ENCODE measurements at regions not wholly inside any gene's neighbourhood (a gene's known extent, or its start where the extent isn't known, plus 50 kb on each side); places are given as distances from the start of the nearest gene placed in this dataset.

DNA sequence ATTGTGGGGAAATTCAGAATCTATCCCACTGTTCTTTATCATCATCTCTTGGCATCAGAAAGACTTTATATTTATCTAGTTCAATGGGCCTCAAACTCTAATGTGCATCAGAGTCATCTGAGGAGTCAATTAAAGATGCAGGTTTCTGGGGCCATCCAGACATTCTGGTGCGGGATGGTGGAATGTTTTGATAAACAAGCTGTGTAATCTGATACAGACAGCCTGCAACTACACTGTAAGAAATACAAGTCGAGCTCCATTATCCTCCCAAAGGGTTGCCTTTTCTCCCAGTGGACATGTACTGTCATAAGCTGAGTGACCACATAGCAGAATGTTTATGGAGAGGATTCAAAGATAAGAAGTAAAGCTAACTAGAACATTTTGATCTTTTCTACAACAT is 515.3 kb upstream of the DCC start:
- Histone ChIP-seq H3K9ac (ENCODE audit: extremely low read depth, insufficient read length, low read length) (no peak overlapping the region), H3K56ac (ENCODE audit: insufficient read length, low read depth, low read length) (no peak overlapping the region), H3T11ph (ENCODE audit: low read length) (no peak overlapping the region), H3K4me1 (ENCODE audit: insufficient read depth, low read length) (no peaks in the 10 kb centered on the region), H3K79me1 (ENCODE audit: insufficient read depth, low read depth, low read length, poor library complexity, severe bottlenecking) (no peaks in the 10 kb centered on the region), H3K4ac (ENCODE audit: low read depth, low read length) (no peak overlapping the region), H3K27ac (ENCODE audit: insufficient read length, low read depth, low read length) (no peak overlapping the region), H4K8ac (replicated peaks; ENCODE audit: insufficient read length, low read depth, low read length) (no peak overlapping the region), H3K27me3 (ENCODE audit: insufficient read depth, low read length) (no peaks in the 10 kb centered on the region), H4K20me1 (ENCODE audit: control insufficient read depth, insufficient read depth, insufficient read length) (no peaks in the 10 kb centered on the region), H3K18ac (ENCODE audit: insufficient read length, low read depth, low read length) (no peak overlapping the region), H2BK12ac (ENCODE audit: insufficient read length, low read depth, low read length) (no peak overlapping the region), H2BK120ac (ENCODE audit: low read depth, low read length, poor library complexity, severe bottlenecking) (no peak overlapping the region), H3K9me3 (ENCODE audit: control insufficient read depth, low read depth, low read length) (no peaks in the 10 kb centered on the region), H4K5ac (ENCODE audit: insufficient read length, low read depth, low read length) (no peak overlapping the region), H2BK15ac (ENCODE audit: low read depth, low read length) (no peak overlapping the region), H2BK5ac (ENCODE audit: insufficient read length, low read length) (no peak overlapping the region), H3K79me2 (ENCODE audit: insufficient read depth, low read length) (no peaks in the 10 kb centered on the region), H3K23ac (ENCODE audit: insufficient read length, low read depth, low read length) (no peak overlapping the region), H2AFZ (ENCODE audit: low read length) (no peak overlapping the region), H4K91ac (ENCODE audit: insufficient read length, low read depth, low read length) (no peak overlapping the region), H2BK20ac (ENCODE audit: low read depth, low read length, poor library complexity, severe bottlenecking) (no peak overlapping the region), H3K23me2 (ENCODE audit: insufficient read length, low read depth, low read length, poor library complexity, severe bottlenecking) (no peaks in the 10 kb centered on the region), H3K4me2 (ENCODE audit: insufficient read depth, insufficient read length, low read length) (no peak overlapping the region), H3K14ac (ENCODE audit: insufficient read depth, low read length) (no peak overlapping the region), H2AK5ac (ENCODE audit: insufficient read length, low read length) (no peak overlapping the region)
- Mint-ChIP-seq H3K9me3 (peaks cover 3 to 10% of the 10 kb centered on the region in 2 experiments; a peak in 4 of 5 replicates), H3K27me3 (ENCODE audit: low read depth) (no peaks in the 10 kb centered on the region), H3K4me1 (peaks cover 4 to 8% of the 10 kb centered on the region in 2 experiments; a peak in 3 of 4 replicates), H3K27ac (no peak overlapping the region), H3K36me3 (ENCODE audit: insufficient read depth in 1 of 3, low read depth in 3 of 3) (peaks cover 0 to 4% (median 2%) of the 10 kb centered on the region in 3 experiments; a peak in 2 of 7 replicates), H3K4me3 (no peak overlapping the region)
- no CpG with 5 or more reads among the region's 2 CpGs for WGBS (ENCODE audit: extremely low coverage, insufficient read length, low lambda C conversion rate)
- TF ChIP-seq CTCF (conservative IDR thresholded peaks at IDR 0.05) = no peak
- no peak for DNase-seq
